ENCODE measurements at regions not wholly inside any gene's neighbourhood (a gene's known extent, or its start where the extent isn't known, plus 50 kb on each side); places are given as distances from the start of the nearest gene placed in this dataset.

DNA sequence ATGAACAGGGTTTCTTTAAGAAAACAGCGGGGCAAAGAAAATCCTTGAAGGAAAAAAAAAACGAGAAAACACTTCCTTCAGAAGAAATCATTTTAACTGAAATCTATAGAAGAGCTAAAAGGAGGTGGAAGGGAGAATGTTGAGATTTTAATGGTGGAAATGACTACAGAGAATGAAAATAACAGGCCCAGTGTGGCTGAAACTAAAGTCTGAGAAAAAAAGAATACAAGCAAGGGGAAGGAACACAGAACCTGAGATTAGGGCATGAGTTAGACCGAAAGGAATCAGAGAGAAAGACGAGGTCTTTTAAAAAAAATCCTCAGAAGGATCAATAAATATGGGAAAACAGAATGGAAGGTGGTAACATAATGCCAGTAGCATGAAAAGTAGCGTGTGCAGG lies 1230.0 kb upstream of the TENM3 start (continued):
- TF ChIP-seq, protein P1, sequence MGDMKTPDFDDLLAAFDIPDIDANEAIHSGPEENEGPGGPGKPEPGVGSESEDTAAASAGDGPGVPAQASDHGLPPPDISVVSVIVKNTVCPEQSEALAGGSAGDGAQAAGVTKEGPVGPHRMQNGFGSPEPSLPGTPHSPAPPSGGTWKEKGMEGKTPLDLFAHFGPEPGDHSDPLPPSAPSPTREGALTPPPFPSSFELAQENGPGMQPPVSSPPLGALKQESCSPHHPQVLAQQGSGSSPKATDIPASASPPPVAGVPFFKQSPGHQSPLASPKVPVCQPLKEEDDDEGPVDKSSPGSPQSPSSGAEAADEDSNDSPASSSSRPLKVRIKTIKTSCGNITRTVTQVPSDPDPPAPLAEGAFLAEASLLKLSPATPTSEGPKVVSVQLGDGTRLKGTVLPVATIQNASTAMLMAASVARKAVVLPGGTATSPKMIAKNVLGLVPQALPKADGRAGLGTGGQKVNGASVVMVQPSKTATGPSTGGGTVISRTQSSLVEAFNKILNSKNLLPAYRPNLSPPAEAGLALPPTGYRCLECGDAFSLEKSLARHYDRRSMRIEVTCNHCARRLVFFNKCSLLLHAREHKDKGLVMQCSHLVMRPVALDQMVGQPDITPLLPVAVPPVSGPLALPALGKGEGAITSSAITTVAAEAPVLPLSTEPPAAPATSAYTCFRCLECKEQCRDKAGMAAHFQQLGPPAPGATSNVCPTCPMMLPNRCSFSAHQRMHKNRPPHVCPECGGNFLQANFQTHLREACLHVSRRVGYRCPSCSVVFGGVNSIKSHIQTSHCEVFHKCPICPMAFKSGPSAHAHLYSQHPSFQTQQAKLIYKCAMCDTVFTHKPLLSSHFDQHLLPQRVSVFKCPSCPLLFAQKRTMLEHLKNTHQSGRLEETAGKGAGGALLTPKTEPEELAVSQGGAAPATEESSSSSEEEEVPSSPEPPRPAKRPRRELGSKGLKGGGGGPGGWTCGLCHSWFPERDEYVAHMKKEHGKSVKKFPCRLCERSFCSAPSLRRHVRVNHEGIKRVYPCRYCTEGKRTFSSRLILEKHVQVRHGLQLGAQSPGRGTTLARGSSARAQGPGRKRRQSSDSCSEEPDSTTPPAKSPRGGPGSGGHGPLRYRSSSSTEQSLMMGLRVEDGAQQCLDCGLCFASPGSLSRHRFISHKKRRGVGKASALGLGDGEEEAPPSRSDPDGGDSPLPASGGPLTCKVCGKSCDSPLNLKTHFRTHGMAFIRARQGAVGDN (IDR thresholded peaks at IDR 0.05): no peak
- TF ChIP-seq GATAD2B (conservative IDR thresholded peaks at IDR 0.05; ENCODE audit: low read depth) (no peak), FOS (IDR thresholded peaks at IDR 0.05; ENCODE audit: borderline replicate concordance, extremely low read depth, insufficient read length) (no peak), YBX1 (IDR thresholded peaks at IDR 0.05) (no peak), PAX8 (IDR thresholded peaks at IDR 0.05) (no peak), SUPT20H (IDR thresholded peaks at IDR 0.05; ENCODE audit: borderline replicate concordance, control insufficient read depth, low read depth, low read length) (no peak)
- TF ChIP-seq, protein P2, sequence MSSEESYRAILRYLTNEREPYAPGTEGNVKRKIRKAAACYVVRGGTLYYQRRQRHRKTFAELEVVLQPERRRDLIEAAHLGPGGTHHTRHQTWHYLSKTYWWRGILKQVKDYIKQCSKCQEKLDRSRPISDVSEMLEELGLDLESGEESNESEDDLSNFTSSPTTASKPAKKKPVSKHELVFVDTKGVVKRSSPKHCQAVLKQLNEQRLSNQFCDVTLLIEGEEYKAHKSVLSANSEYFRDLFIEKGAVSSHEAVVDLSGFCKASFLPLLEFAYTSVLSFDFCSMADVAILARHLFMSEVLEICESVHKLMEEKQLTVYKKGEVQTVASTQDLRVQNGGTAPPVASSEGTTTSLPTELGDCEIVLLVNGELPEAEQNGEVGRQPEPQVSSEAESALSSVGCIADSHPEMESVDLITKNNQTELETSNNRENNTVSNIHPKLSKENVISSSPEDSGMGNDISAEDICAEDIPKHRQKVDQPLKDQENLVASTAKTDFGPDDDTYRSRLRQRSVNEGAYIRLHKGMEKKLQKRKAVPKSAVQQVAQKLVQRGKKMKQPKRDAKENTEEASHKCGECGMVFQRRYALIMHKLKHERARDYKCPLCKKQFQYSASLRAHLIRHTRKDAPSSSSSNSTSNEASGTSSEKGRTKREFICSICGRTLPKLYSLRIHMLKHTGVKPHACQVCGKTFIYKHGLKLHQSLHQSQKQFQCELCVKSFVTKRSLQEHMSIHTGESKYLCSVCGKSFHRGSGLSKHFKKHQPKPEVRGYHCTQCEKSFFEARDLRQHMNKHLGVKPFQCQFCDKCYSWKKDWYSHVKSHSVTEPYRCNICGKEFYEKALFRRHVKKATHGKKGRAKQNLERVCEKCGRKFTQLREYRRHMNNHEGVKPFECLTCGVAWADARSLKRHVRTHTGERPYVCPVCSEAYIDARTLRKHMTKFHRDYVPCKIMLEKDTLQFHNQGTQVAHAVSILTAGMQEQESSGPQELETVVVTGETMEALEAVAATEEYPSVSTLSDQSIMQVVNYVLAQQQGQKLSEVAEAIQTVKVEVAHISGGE (CRISPR knock-in tag; IDR thresholded peaks at IDR 0.05): no peak

All from GM12878 (cell line).